ENCODE measurements at regions not wholly inside any gene's neighbourhood (a gene's known extent, or its start where the extent isn't known, plus 50 kb on each side); places are given as distances from the start of the nearest gene placed in this dataset.
A peak's percentile ranks its signal among the peaks of the same experiment; 100 is the strongest.
"Not testable (repeated sequence)": the region's sequence is repeated elsewhere in the genome, so short reads cannot be mapped to it uniquely, and the experiment has no call there.

DNA sequence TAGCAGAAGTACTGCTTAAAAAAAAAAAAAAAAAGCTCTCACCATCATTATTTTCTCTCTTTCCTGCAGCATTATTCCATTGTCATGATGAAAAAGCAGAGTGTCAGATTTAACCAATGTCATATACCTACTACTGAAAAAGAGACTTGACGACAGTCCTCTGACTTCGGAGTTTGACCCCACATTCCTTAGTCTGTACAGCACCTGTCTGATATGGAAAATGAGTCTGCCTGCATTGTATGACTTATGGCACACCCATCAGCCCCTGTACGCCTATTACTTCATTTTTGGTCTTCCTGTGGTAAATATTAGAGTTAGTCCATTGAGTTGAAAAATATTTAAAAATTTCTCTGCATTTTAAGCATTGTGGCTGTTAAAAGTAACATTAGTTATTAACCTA, 54.5 kb upstream of the NOX4 start:
- no peak overlapping the region for H3K4me3 ChIP-seq (ENCODE audit: low read depth, low read length)
- H3K36me3 ChIP-seq (ENCODE audit: control insufficient read depth, insufficient read depth, low read length) = no peaks in the 10 kb centered on the region
- TF ChIP-seq, protein P1, sequence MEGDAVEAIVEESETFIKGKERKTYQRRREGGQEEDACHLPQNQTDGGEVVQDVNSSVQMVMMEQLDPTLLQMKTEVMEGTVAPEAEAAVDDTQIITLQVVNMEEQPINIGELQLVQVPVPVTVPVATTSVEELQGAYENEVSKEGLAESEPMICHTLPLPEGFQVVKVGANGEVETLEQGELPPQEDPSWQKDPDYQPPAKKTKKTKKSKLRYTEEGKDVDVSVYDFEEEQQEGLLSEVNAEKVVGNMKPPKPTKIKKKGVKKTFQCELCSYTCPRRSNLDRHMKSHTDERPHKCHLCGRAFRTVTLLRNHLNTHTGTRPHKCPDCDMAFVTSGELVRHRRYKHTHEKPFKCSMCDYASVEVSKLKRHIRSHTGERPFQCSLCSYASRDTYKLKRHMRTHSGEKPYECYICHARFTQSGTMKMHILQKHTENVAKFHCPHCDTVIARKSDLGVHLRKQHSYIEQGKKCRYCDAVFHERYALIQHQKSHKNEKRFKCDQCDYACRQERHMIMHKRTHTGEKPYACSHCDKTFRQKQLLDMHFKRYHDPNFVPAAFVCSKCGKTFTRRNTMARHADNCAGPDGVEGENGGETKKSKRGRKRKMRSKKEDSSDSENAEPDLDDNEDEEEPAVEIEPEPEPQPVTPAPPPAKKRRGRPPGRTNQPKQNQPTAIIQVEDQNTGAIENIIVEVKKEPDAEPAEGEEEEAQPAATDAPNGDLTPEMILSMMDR (IDR thresholded peaks at IDR 0.05; ENCODE audit: insufficient read depth, low read length, poor library complexity, severe bottlenecking) = no peak
- no peak for DNase-seq (ENCODE audit: low read depth)
- H3K27me3 ChIP-seq (ENCODE audit: control insufficient read depth, insufficient read depth, low read length) = no peaks in the 10 kb centered on the region

DNA sequence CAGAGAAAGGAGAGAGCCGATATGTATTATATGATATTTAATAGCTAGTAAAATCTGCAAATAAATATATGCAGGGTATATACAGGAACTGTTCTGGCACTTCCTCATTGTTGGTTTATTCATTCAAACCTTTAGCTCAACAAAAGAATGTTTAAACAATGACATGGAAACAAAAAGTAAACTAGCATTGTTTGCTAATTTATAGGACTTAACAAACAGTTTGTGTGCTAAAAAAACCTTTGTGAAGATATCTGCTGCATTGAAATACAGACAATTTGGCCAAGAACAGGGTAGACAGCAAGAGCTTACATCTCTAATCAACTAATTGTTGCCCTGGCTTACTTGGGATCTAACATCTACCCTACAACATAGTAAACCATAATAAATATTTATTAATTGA, 64.6 kb upstream of the NOX4 start:
- H3K36me3 ChIP-seq (ENCODE audit: control insufficient read depth, insufficient read depth, low read length); DNase-seq (ENCODE audit: low read depth); H3K27me3 ChIP-seq (ENCODE audit: control insufficient read depth, insufficient read depth, low read length); H3K4me3 ChIP-seq (ENCODE audit: low read depth, low read length): not testable (repeated sequence)

DNA sequence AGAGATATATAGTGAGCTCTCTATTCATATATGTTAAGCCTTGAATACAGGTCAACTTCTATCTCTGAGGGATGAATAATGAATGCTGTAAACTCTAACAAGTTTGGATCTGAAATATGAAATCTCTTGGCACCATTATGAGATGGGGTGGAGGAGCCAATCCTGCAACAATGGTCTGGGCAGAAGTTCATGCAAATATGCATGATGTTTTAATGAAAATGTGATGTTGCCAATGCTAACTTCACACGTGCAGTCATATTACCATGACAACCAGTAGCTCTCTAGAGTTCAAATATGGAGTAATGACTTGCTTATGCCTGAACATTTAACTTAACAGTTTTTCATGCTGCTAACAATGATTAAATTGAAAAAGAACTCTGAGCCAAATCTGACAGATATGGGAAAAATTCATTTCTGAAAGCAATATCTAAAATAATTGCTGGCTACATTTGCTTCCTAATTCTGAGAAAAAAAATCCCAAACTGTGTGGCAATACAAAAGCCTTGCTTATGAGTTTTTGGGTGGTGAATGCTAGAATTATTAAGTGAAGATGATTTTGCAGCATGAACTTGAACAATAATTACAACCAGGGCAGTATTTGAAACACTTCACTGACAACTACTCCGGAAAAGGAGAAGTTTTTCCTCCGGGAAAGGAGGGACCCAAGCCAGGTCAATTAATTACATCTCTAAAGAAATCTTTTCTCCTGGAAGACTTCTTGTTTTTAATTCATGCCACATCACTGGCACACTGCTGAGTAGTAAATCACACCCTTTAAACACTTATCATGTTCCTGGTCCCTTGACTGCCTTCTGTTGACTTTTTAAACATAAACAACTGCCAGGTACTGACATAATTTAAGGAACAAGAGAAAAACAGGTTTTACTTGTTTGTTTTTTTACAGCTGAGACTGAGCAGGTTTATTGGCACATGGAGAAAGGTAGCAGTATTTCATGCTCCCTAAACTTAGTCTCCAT, 65.8 kb upstream of the NOX4 start:
- not testable (repeated sequence) for H3K27me3 ChIP-seq (ENCODE audit: control insufficient read depth, insufficient read depth, low read length); H3K4me3 ChIP-seq (ENCODE audit: low read depth, low read length); H3K36me3 ChIP-seq (ENCODE audit: control insufficient read depth, insufficient read depth, low read length)
- peak; percentile 1 for DNase-seq (ENCODE audit: low read depth)

DNA sequence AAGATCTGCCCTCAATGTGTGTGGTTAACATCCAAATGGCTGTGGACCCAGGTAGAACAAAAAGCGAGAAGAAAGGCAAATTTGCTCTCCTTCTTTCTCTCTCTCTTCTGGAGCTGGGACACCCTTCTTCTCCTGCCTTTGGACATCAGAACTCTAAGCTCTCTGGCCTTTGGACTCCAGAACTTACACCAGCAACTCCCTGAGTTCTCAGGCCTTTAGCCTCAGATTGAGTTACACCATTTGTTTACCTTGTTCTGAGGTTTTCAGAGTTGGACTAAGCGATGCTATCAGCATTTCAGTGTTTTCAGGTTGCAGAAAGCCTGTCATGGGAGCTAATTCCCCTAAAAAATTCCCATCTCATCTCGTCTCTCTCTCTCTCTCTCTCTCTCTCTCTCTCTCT, 69.4 kb upstream of the NOX4 start:
- DNase-seq (ENCODE audit: low read depth); H3K27me3 ChIP-seq (ENCODE audit: control insufficient read depth, insufficient read depth, low read length); H3K4me3 ChIP-seq (ENCODE audit: low read depth, low read length); H3K36me3 ChIP-seq (ENCODE audit: control insufficient read depth, insufficient read depth, low read length): not testable (repeated sequence)

DNA sequence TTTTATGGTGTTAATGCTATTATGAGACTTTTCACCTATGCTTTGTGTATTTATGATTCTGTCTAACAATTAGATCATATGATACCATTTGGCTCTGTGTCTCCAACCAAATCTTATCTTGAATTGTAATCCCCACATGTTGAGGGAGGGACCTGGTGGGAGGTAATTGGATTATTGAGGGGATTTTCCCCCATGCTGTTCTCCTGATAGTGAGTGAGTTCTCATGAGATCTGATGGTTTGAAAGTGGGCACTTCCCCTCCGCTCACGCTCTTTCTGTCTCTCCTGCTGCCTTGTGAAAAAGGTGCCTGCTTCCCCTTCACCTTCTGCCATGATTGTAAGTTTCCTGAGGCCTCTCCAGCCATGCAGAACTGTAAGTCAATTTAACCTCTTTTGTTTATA, 71.6 kb upstream of the NOX4 start:
- not testable (repeated sequence) for DNase-seq (ENCODE audit: low read depth); H3K4me3 ChIP-seq (ENCODE audit: low read depth, low read length); H3K27me3 ChIP-seq (ENCODE audit: control insufficient read depth, insufficient read depth, low read length); H3K36me3 ChIP-seq (ENCODE audit: control insufficient read depth, insufficient read depth, low read length)

DNA sequence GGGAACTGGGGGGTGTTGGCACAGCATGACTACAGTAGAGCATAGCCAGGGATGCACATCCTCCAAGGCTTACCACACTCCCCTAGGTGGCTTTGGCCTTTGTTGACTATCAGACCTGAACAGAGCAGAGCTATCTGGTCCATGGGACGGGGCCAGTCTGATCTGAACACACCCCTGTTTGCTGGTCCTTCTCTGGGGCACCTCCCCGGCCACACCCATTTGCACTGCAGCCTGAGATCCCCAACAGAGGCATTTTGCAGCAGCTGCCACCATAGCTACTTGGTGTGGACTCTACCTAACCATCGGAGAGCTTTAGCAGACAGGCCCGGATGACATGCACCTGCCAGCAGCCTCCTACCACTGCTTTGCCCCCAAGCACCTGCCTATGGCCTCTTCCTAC, 75.8 kb upstream of the NOX4 start:
- no peak for DNase-seq (ENCODE audit: low read depth)
- TF ChIP-seq, protein P1 (IDR thresholded peaks at IDR 0.05; ENCODE audit: insufficient read depth, low read length, poor library complexity, severe bottlenecking) = no peak
- Histone ChIP-seq H3K36me3 (ENCODE audit: control insufficient read depth, insufficient read depth, low read length) (no peaks in the 10 kb centered on the region), H3K4me3 (ENCODE audit: low read depth, low read length) (no peak overlapping the region), H3K27me3 (ENCODE audit: control insufficient read depth, insufficient read depth, low read length) (no peaks in the 10 kb centered on the region)

DNA sequence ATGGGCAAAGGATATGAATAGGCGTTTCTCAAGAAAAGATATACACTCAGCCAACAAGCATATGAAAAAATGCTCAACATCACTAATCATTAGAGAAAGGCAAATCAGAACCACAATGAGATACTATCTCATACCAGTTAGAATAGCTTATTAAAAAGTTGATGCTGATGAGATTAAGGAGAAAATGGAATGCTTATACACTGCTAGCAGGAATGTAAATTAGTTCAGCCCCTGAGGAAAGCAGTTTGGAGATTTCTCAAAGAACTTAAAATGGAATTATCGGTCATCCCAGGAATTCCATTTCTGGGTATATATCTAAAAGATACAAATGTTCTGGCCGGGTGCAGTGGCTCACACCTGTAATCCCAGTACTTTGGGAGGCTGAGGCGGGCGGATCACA, 78.2 kb upstream of the NOX4 start:
- H3K27me3 ChIP-seq (ENCODE audit: control insufficient read depth, insufficient read depth, low read length); H3K4me3 ChIP-seq (ENCODE audit: low read depth, low read length); DNase-seq (ENCODE audit: low read depth); H3K36me3 ChIP-seq (ENCODE audit: control insufficient read depth, insufficient read depth, low read length): not testable (repeated sequence)

DNA sequence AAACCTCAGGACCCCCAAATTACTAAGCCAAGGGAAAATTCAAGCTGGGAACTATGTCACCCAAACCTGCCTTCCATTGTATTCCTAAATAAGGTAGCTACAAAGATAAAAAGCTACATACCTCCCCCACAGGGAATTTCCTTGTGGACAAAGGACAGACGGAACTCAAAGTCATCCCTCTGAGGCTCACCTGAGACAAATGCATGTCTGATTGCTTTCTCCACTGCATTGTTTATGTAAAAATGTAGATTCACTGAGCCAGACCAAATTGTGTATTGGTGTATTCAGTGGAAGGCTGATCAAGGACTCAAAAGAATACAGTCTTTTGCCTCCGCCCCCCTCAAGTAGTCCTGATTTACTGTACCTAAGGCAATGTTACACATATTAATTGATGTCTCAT, 80.5 kb upstream of the NOX4 start:
- H3K27me3 ChIP-seq (ENCODE audit: control insufficient read depth, insufficient read depth, low read length); DNase-seq (ENCODE audit: low read depth); H3K4me3 ChIP-seq (ENCODE audit: low read depth, low read length); H3K36me3 ChIP-seq (ENCODE audit: control insufficient read depth, insufficient read depth, low read length): not testable (repeated sequence)

DNA sequence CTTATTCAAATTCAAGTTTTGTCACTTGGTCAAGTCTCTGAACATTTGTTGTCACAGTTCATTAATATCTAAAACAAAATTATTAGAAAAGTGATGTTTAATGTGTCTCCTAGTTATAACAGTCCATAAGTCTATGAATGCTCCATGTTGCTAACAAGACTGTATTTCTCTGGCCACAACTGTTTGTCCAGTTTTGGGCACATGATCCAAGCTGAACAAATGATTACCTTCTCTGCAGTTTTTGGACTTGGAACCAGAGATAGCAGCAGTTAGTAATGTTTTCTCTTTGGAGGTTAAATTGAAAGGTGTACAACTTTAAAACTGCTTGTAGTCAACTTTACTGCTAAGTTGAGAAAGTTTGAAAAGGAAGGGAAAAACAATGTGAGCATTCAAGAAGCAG, 84.7 kb upstream of the NOX4 start:
- not testable (repeated sequence) for DNase-seq (ENCODE audit: low read depth); H3K36me3 ChIP-seq (ENCODE audit: control insufficient read depth, insufficient read depth, low read length); H3K27me3 ChIP-seq (ENCODE audit: control insufficient read depth, insufficient read depth, low read length); H3K4me3 ChIP-seq (ENCODE audit: low read depth, low read length)

DNA sequence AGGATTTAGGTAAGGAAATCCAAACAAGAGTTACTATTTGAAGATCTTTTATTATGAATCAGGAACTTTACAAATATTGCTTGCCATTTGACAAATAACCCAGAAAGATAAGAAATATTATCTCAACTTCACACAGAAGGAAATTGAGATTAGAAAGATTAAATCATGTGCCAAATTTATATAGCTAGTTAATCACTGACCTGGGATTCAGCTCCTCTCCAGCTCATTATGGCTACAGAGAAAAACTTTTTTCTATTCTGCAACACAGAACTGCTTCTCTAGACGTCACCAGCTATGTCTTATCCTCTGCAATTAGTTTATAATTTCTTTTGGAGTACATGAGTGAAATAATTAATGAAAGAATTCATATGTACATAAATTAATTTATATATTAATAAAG, 86.3 kb upstream of the NOX4 start:
- not testable (repeated sequence) for H3K27me3 ChIP-seq (ENCODE audit: control insufficient read depth, insufficient read depth, low read length); H3K36me3 ChIP-seq (ENCODE audit: control insufficient read depth, insufficient read depth, low read length); H3K4me3 ChIP-seq (ENCODE audit: low read depth, low read length); DNase-seq (ENCODE audit: low read depth)
